H1 (cell line): ENCODE measurements at regions not wholly inside any gene's neighbourhood (a gene's known extent, or its start where the extent isn't known, plus 50 kb on each side); places are given as distances from the start of the nearest gene placed in this dataset.

ENCODE experiments used
- CTCF ChIA-PET: fragments of 300-600 bp; sonication (Branson Sonifier 250); formaldehyde crosslinking; loops from one replicate; lab custom pipeline; 2021; ENCODE audit not compliant: partially characterized antibody; lab: Charles Lee
- POLR2A ChIA-PET: fragments of 300-600 bp; sonication (Branson Sonifier 250); formaldehyde crosslinking; loops from one replicate; lab custom pipeline; 2021; ENCODE audit warnings: inconsistent platforms; ENCODE audit not compliant: partially characterized antibody; lab: Charles Lee
- DNase-seq, 2 experiments: peaks; one replicate each; pipeline versions ENCODE4 v3.0.0 to v3.0.0-alpha.2; 2010 to 2022; ENCODE audit warnings: low spot score in 2 of 2, low read depth in 1 of 2, mixed read lengths in 1 of 2
- FAIRE-seq: peaks from 2 replicates; lab custom pipeline; 2011; peaks lifted over from hg19 to GRCh38; lab: Jason Lieb, UNC
- H2AFZ ChIP-seq: 2 replicates; pipeline ENCODE4 v1.8.1; 2012; ENCODE audit warnings: low read length, inconsistent platforms
- H2AK5ac ChIP-seq: 2 replicates; pipeline ENCODE4 v1.6.1; 2013; ENCODE audit warnings: low read depth, low read length
- H2BK120ac ChIP-seq: replicated peaks from 2 replicates; pipeline ENCODE3; 2013; ENCODE audit warnings: low read depth, low read length, inconsistent platforms
- H2BK12ac ChIP-seq: 2 replicates; pipeline ENCODE4 v1.6.1; 2013; ENCODE audit warnings: low read depth, low read length
- H2BK15ac ChIP-seq: 2 replicates; pipeline ENCODE4 v1.6.1; 2013; ENCODE audit warnings: low read length
- H2BK20ac ChIP-seq: 2 replicates; pipeline ENCODE4 v1.6.1; 2013; ENCODE audit warnings: low read length
- H2BK5ac ChIP-seq: 2 replicates; pipeline ENCODE4 v1.6.1; 2013; ENCODE audit warnings: low read depth, low read length
- H3K14ac ChIP-seq: 2 replicates; pipeline ENCODE4 v1.6.1; 2013; ENCODE audit warnings: inconsistent platforms; ENCODE audit not compliant: insufficient read length
- H3K18ac ChIP-seq: 2 replicates; pipeline ENCODE4 v1.6.1; 2013; ENCODE audit warnings: low read length; ENCODE audit errors: extremely low read depth
- H3K23ac ChIP-seq: 2 replicates; pipeline ENCODE4 v1.6.1; 2013; ENCODE audit warnings: inconsistent platforms; ENCODE audit not compliant: insufficient read length
- H3K23me2 ChIP-seq: 2 replicates; pipeline ENCODE4 v1.6.1; 2013; ENCODE audit warnings: low read depth, low read length
- H3K27ac ChIP-seq: 2 replicates; pipeline ENCODE4 v1.6.1; 2011; ENCODE audit warnings: low read depth, low read length, inconsistent platforms
- H3K27me3 ChIP-seq, 4 experiments: replicated peaks in 1 of 4; 1 replicate in 1 of 4; 2 replicates in 3 of 4; pipeline versions ENCODE4 v1.6.1 to v1.8.1; 2011 to 2013; ENCODE audit warnings: low read length in 3 of 4, mild to moderate bottlenecking in 3 of 4, inconsistent platforms in 2 of 4, mixed read lengths in 2 of 4, moderate library complexity in 1 of 4; ENCODE audit not compliant: control insufficient read depth in 3 of 4, insufficient read depth in 3 of 4; ENCODE audit errors: extremely low read depth in 1 of 4
- H3K36me3 ChIP-seq, 4 experiments: 2 replicates each; pipeline versions ENCODE4 v1.6.1 to v1.8.1; 2011 to 2013; ENCODE audit warnings: mild to moderate bottlenecking in 4 of 4, low read length in 3 of 4, moderate library complexity in 2 of 4, control low read depth in 1 of 4, inconsistent platforms in 1 of 4; ENCODE audit not compliant: insufficient read depth in 4 of 4, control insufficient read depth in 2 of 4
- H3K4ac ChIP-seq: replicated peaks from 2 replicates; pipeline ENCODE3; 2013; ENCODE audit warnings: low read length, low read depth, mixed read lengths, inconsistent platforms; ENCODE audit not compliant: insufficient read length
- H3K4me1 ChIP-seq, 4 experiments: replicated peaks in 1 of 4; 1 replicate in 1 of 4; 2 replicates in 3 of 4; pipeline versions ENCODE4 v1.6.1 to v1.8.1; 2011 to 2013; ENCODE audit warnings: low read length in 3 of 4, inconsistent platforms in 2 of 4, mixed read lengths in 1 of 4; ENCODE audit not compliant: insufficient read depth in 4 of 4, control insufficient read depth in 3 of 4
- H3K4me2 ChIP-seq, 2 experiments: 2 replicates each; pipeline versions ENCODE4 v1.6.1 to v1.8.1; 2011 to 2013; ENCODE audit warnings: low read depth in 2 of 2, low read length in 2 of 2, control low read depth in 1 of 2, inconsistent platforms in 1 of 2, mild to moderate bottlenecking in 1 of 2; ENCODE audit not compliant: insufficient read depth in 1 of 2
- H3K4me3 ChIP-seq, 4 experiments: fragments of 200-600, 300-600 bp in 1 of 4; sonication (generic), shearing (Covaris generic), sonication (Bioruptor Twin) in 1 of 4; 2 replicates each; pipeline versions ENCODE4 v1.5.1 to v1.8.1; 2011 to 2016; ENCODE audit warnings: low read length in 4 of 4, low read depth in 3 of 4, control low read depth in 2 of 4, inconsistent platforms in 2 of 4, mild to moderate bottlenecking in 2 of 4, mixed read lengths in 1 of 4, moderate library complexity in 1 of 4; ENCODE audit not compliant: insufficient read depth in 2 of 4; ENCODE audit errors: extremely low read depth in 1 of 4
- H3K56ac ChIP-seq: replicated peaks from 2 replicates; pipeline ENCODE3; 2013; ENCODE audit warnings: low read depth, mild to moderate bottlenecking, mixed read lengths, low read length, inconsistent platforms; ENCODE audit not compliant: insufficient read length
- H3K79me1 ChIP-seq: 2 replicates; pipeline ENCODE4 v1.6.1; 2013; ENCODE audit warnings: low read depth, low read length, control low read depth
- H3K79me2 ChIP-seq, 2 experiments: 2 replicates each; pipeline versions ENCODE4 v1.6.1 to v1.8.1; 2012 to 2013; ENCODE audit warnings: low read length in 2 of 2, mild to moderate bottlenecking in 2 of 2, inconsistent platforms in 1 of 2; ENCODE audit not compliant: insufficient read depth in 2 of 2, control insufficient read depth in 1 of 2
- H3K9ac ChIP-seq, 4 experiments: replicated peaks in 1 of 4; 1 replicate in 1 of 4; 2 replicates in 3 of 4; pipeline versions ENCODE4 v1.6.1 to v1.8.1; 2011 to 2013; ENCODE audit warnings: low read depth in 3 of 4, low read length in 3 of 4, control low read depth in 2 of 4, mild to moderate bottlenecking in 2 of 4, moderate library complexity in 2 of 4, inconsistent platforms in 1 of 4; ENCODE audit errors: extremely low read depth in 1 of 4
- H3K9me3 ChIP-seq, 2 experiments: 2 replicates each; pipeline versions ENCODE4 v1.6.1 to v1.8.1; 2012 to 2013; ENCODE audit warnings: mild to moderate bottlenecking in 2 of 2, moderate library complexity in 2 of 2, control low read depth in 1 of 2, inconsistent platforms in 1 of 2, low read depth in 1 of 2, low read length in 1 of 2, mixed read lengths in 1 of 2; ENCODE audit not compliant: insufficient read depth in 2 of 2
- H4K20me1 ChIP-seq, 2 experiments: replicated peaks in 1 of 2; 2 replicates each; pipeline versions ENCODE3 to v1.8.1; 2011 to 2013; ENCODE audit warnings: inconsistent platforms in 2 of 2, low read length in 2 of 2, mild to moderate bottlenecking in 1 of 2; ENCODE audit not compliant: insufficient read depth in 2 of 2, control insufficient read depth in 1 of 2
- H4K5ac ChIP-seq: 2 replicates; pipeline ENCODE4 v1.6.1; 2013; ENCODE audit warnings: low read length, low read depth, mixed read lengths, inconsistent platforms; ENCODE audit not compliant: insufficient read length
- H4K8ac ChIP-seq: 2 replicates; pipeline ENCODE4 v1.8.0; 2013; ENCODE audit warnings: mild to moderate bottlenecking, moderate library complexity, low read length, inconsistent platforms; ENCODE audit not compliant: insufficient read depth; ENCODE audit errors: extremely low read depth
- H4K91ac ChIP-seq: replicated peaks from 2 replicates; pipeline ENCODE3; 2013; ENCODE audit warnings: low read length, mixed read lengths, inconsistent platforms; ENCODE audit not compliant: insufficient read length
- BCL11A ChIP-seq, 2 experiments: IDR thresholded peaks; one replicate each; pipeline ENCODE4 v1.6.1; 2011; ENCODE audit warnings: low read depth in 2 of 2, low read length in 2 of 2, mild to moderate bottlenecking in 2 of 2
- CHD1 ChIP-seq: IDR thresholded peaks from 2 replicates; pipeline ENCODE4 v1.6.1; 2012; ENCODE audit warnings: low read depth, low read length, improper control_type of control experiment
- CTBP2 ChIP-seq: IDR thresholded peaks from 2 replicates; pipeline ENCODE4 v1.7.0; 2011; ENCODE audit warnings: borderline replicate concordance, mild to moderate bottlenecking, moderate library complexity, mixed read lengths, low read length; ENCODE audit not compliant: insufficient read depth, insufficient read length
- GTF2F1 ChIP-seq: IDR thresholded peaks from 2 replicates; pipeline ENCODE4 v1.6.1; 2012; ENCODE audit warnings: low read depth, low read length, improper control_type of control experiment, borderline replicate concordance
- KDM1A ChIP-seq: fragments of 200-600, 300-600 bp; sonication (generic); IDR thresholded peaks from 2 replicates; pipeline ENCODE4 v1.7.1; 2016; ENCODE audit warnings: mild to moderate bottlenecking, low read length, borderline replicate concordance
- WGBS, 2 experiments: shearing (Covaris generic) in 1 of 2; methylation state at CpG; one replicate each; pipeline versions ENCODE4 v1.1.6 to v1.1.7; 2013 to 2015; ENCODE audit warnings: low lambda C conversion rate in 2 of 2, mixed read lengths in 2 of 2, inconsistent platforms in 1 of 2, low coverage in 1 of 2, missing lambda C conversion rate in 1 of 2; ENCODE audit not compliant: insufficient replicate concordance in 2 of 2, insufficient coverage in 1 of 2, insufficient read length in 1 of 2; ENCODE audit errors: extremely low coverage in 1 of 2, missing lambda C conversion rate in 1 of 2; 5-methylcytosine and 5-hydroxymethylcytosine counted together
- TF ChIP-seq, protein P1 (sequence below), 3 experiments: IDR thresholded peaks; 1 replicate in 2 of 3; 2 replicates in 1 of 3; pipeline versions ENCODE4 v1.5.1 to v1.6.1; 2011; ENCODE audit warnings: low read length in 3 of 3, mild to moderate bottlenecking in 3 of 3, inconsistent platforms in 2 of 3, low read depth in 1 of 3, moderate library complexity in 1 of 3; ENCODE audit not compliant: insufficient read depth in 1 of 3; ENCODE audit errors: control extremely low read depth in 1 of 3
- TF ChIP-seq, protein P2 (sequence below): IDR thresholded peaks from 2 replicates; pipeline ENCODE4 v1.6.1; 2012; ENCODE audit warnings: inconsistent platforms
- TF ChIP-seq, protein P3 (sequence below): IDR thresholded peaks from 2 replicates; pipeline ENCODE4 v1.6.1; 2012; ENCODE audit warnings: inconsistent platforms

DNA sequence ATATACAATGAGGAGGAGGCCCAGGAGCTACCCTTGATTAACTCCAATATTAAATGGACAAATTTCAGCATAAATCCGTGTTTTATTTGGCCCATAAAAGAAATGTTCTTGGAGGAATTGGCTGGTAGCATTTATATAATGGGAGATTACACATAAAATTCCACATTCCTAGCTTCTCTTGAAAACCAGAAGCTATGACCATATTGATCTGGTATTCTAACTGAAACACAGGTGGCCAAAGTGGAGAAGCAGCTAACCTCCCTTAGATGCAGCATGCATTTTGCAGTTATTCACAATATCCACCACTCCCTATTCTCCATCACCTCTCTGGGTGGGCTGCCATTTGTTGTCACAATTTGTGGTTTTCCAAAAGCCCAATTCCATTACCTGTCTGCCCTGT is 148.8 kb upstream of the CACNA2D1 start:
- H3K4me3 ChIP-seq, result no peak overlapping the region
- H3K4me1 ChIP-seq, result peaks cover 0 to 5% (median 1%) of the 10 kb centered on the region in 4 experiments; a peak in 3 of 7 replicates
- no peak overlapping the region for H3K4me2 ChIP-seq
- H4K5ac ChIP-seq, result no peak overlapping the region
- H2BK12ac ChIP-seq, result no peak overlapping the region
- H2BK15ac ChIP-seq, result no peak overlapping the region
- DNase-seq, result no peak
- no peaks in the 10 kb centered on the region for H3K23me2 ChIP-seq
- no peak overlapping the region for H2BK120ac ChIP-seq
- TF ChIP-seq GTF2F1, result no peak
- TF ChIP-seq BCL11A (IDR thresholded peaks at IDR 0.05; ENCODE audit: low read depth in 2 of 2, low read length in 2 of 2), result no peak
- TF ChIP-seq KDM1A, result no peak
- TF ChIP-seq, protein P1, sequence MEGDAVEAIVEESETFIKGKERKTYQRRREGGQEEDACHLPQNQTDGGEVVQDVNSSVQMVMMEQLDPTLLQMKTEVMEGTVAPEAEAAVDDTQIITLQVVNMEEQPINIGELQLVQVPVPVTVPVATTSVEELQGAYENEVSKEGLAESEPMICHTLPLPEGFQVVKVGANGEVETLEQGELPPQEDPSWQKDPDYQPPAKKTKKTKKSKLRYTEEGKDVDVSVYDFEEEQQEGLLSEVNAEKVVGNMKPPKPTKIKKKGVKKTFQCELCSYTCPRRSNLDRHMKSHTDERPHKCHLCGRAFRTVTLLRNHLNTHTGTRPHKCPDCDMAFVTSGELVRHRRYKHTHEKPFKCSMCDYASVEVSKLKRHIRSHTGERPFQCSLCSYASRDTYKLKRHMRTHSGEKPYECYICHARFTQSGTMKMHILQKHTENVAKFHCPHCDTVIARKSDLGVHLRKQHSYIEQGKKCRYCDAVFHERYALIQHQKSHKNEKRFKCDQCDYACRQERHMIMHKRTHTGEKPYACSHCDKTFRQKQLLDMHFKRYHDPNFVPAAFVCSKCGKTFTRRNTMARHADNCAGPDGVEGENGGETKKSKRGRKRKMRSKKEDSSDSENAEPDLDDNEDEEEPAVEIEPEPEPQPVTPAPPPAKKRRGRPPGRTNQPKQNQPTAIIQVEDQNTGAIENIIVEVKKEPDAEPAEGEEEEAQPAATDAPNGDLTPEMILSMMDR (IDR thresholded peaks at IDR 0.05; ENCODE audit: control extremely low read depth in 1 of 3, insufficient read depth in 1 of 3, low read depth in 1 of 3, low read length in 3 of 3), result no peak
- TF ChIP-seq, protein P2, sequence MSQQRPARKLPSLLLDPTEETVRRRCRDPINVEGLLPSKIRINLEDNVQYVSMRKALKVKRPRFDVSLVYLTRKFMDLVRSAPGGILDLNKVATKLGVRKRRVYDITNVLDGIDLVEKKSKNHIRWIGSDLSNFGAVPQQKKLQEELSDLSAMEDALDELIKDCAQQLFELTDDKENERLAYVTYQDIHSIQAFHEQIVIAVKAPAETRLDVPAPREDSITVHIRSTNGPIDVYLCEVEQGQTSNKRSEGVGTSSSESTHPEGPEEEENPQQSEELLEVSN, result no peak
- TF ChIP-seq, protein P3, sequence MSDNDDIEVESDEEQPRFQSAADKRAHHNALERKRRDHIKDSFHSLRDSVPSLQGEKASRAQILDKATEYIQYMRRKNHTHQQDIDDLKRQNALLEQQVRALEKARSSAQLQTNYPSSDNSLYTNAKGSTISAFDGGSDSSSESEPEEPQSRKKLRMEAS, result no peak
- no peak for TF ChIP-seq CTBP2
- no peak for TF ChIP-seq CHD1
- no peak overlapping the region for H2AK5ac ChIP-seq
- H3K18ac ChIP-seq, result no peak overlapping the region
- H4K20me1 ChIP-seq, result no peaks in the 10 kb centered on the region
- no peak overlapping the region for H3K27ac ChIP-seq
- ChIA-PET CTCF (interaction anchor here (1.2 to 1.3 kb wide), 2 partner anchors 14 to 359 kb away, joined by 5 to 6 read pairs; no protein-coding TSS in a partner anchor), POLR2A (no interaction called here)
- H3K36me3 ChIP-seq, result no peaks in the 10 kb centered on the region
- no peaks in the 10 kb centered on the region for H3K79me1 ChIP-seq
- H3K9me3 ChIP-seq, result no peaks in the 10 kb centered on the region
- no peaks in the 10 kb centered on the region for H3K27me3 ChIP-seq
- H3K14ac ChIP-seq, result no peak overlapping the region
- no peak overlapping the region for H3K9ac ChIP-seq
- no peak overlapping the region for H3K23ac ChIP-seq
- no peaks in the 10 kb centered on the region for H3K79me2 ChIP-seq
- no peak overlapping the region for H4K8ac ChIP-seq
- H4K91ac ChIP-seq, result no peak overlapping the region
- H3K4ac ChIP-seq, result no peak overlapping the region
- 81% methylated on average over 1 of the region's 1 CpG; no CpG with 5 or more reads in 1 of the 2 experiments for WGBS, 2 experiments
- H2AFZ ChIP-seq, result no peak overlapping the region
- no peak overlapping the region for H2BK5ac ChIP-seq
- FAIRE-seq, result no peak
- H2BK20ac ChIP-seq, result no peak overlapping the region
- H3K56ac ChIP-seq, result no peak overlapping the region
